GDM1 (cell line): ENCODE measurements at regions not wholly inside any gene's neighbourhood (a gene's known extent, or its start where the extent isn't known, plus 50 kb on each side); places are given as distances from the start of the nearest gene placed in this dataset.
"Not testable (repeated sequence)": the region's sequence is repeated elsewhere in the genome, so short reads cannot be mapped to it uniquely, and the experiment has no call there.

Experiments
- DNase-seq: peaks from one replicate; lab custom pipeline; 2025; lab: John Stamatoyannopoulos, UW

GRCh38 chr18:21928925-21929324, 188.3 kb downstream of the MIB1 start:
- DNase-seq: no peak

GRCh38 chr18:21930177-21930576, 189.6 kb downstream of the MIB1 start:
- no peak for DNase-seq

GRCh38 chr18:21933931-21934765, 193.6 kb downstream of the MIB1 start:
- DNase-seq: no peak

GRCh38 chr18:21934766-21935015, 194.1 kb downstream of the MIB1 start:
- no peak for DNase-seq

GRCh38 chr18:21943456-21943855, 202.9 kb downstream of the MIB1 start:
- DNase-seq: peak; percentile 1

GRCh38 chr18:21949326-21950015, 208.9 kb downstream of the MIB1 start:
- no peak for DNase-seq

GRCh38 chr18:21955757-21956652, 213.4 kb upstream of the GATA6 start:
- DNase-seq: peak; percentile 12

- no peak for DNase-seq
Measured at GRCh38 chr18:21958263-21958662, 211.1 kb upstream of the GATA6 start.

- DNase-seq: no peak
Measured at GRCh38 chr18:21958707-21959450, 210.5 kb upstream of the GATA6 start.

GRCh38 chr18:21960189-21960588, 209.2 kb upstream of the GATA6 start:
- DNase-seq: no peak

GRCh38 chr18:21963336-21963735, 206.1 kb upstream of the GATA6 start:
- no peak for DNase-seq

- DNase-seq: no peak
Measured at GRCh38 chr18:21968338-21968737, 201.1 kb upstream of the GATA6 start.

- no peak for DNase-seq
Measured at GRCh38 chr18:21972281-21972680, 197.1 kb upstream of the GATA6 start.

GRCh38 chr18:21975954-21976353, 193.4 kb upstream of the GATA6 start:
- DNase-seq: not testable (repeated sequence)

- DNase-seq: no peak
Measured at GRCh38 chr18:21978546-21979170, 190.7 kb upstream of the GATA6 start.

- DNase-seq: no peak
Measured at GRCh38 chr18:21979171-21979560, 190.2 kb upstream of the GATA6 start.

- DNase-seq: no peak
Measured at GRCh38 chr18:21979759-21980158, 189.6 kb upstream of the GATA6 start.

- no peak for DNase-seq
Measured at GRCh38 chr18:21980744-21981143, 188.6 kb upstream of the GATA6 start.

GRCh38 chr18:21981489-21981888, 187.9 kb upstream of the GATA6 start:
- not testable (repeated sequence) for DNase-seq

- DNase-seq: no peak
Measured at GRCh38 chr18:21991081-21991534, 178.3 kb upstream of the GATA6 start.

- no peak for DNase-seq
Measured at GRCh38 chr18:21991886-21992285, 177.5 kb upstream of the GATA6 start.
